ENCODE measurements at regions not wholly inside any gene's neighbourhood (a gene's known extent, or its start where the extent isn't known, plus 50 kb on each side); places are given as distances from the start of the nearest gene placed in this dataset.
"Not testable (repeated sequence)": the region's sequence is repeated elsewhere in the genome, so short reads cannot be mapped to it uniquely, and the experiment has no call there.

DNA sequence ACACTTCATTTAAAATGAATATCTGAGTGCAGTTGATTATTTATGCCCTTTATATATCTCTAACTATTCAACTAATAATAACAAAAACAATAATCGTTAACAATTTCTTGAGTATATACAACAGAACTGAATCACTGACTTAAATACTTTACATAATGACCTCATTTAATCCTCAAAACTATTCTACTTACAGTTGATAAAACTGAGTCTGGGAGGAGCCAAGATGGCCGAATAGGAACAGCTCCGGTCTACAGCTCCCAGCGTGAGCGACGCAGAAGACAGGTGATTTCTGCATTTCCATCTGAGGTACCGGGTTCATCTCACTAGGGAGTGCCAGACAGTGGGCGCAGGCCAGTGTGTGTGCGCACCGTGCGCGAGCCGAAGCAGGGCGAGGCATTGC, 163.6 kb downstream of the LRRN1 start:
- not testable (repeated sequence) for TF ChIP-seq CTCF, POLR2A (IDR thresholded peaks at IDR 0.05)
